WTC11 (cell line): ENCODE measurements at regions not wholly inside any gene's neighbourhood (a gene's known extent, or its start where the extent isn't known, plus 50 kb on each side); places are given as distances from the start of the nearest gene placed in this dataset.

ENCODE experiments used
- ATAC-seq: fragments of 200-7000 bp; cut with Tn5 transposase; 2 replicates; pipeline ENCODE4 v1.10.0; 2021; ENCODE audit warnings: mild to moderate bottlenecking, moderate library complexity
- CTCF ChIA-PET: fragments of 300-600 bp; sonication (Branson Sonifier 250); formaldehyde crosslinking; loops from one replicate; lab custom pipeline; 2021; ENCODE audit warnings: antibody characterized with exemption; lab: Charles Lee
- POLR2A ChIA-PET: fragments of 350-600 bp; sonication (Branson Sonifier 250); formaldehyde crosslinking; loops from one replicate; lab custom pipeline; 2021; ENCODE audit warnings: antibody characterized with exemption; lab: Charles Lee
- DNase-seq: peaks from one replicate; pipeline ENCODE4 v3.0.0; 2021; ENCODE audit warnings: low spot score
- H3K27ac Mint-ChIP-seq: 2 replicates; pipeline ENCODE4 v1.8.0; 2021; ENCODE audit warnings: mixed read lengths
- H3K27me3 Mint-ChIP-seq: 2 replicates; pipeline ENCODE4 v1.8.0; 2021; ENCODE audit warnings: low read depth, mild to moderate bottlenecking, moderate library complexity, mixed read lengths
- H3K36me3 Mint-ChIP-seq: 2 replicates; pipeline ENCODE4 v1.8.0; 2021; ENCODE audit warnings: mixed read lengths
- H3K4me1 Mint-ChIP-seq: 2 replicates; pipeline ENCODE4 v1.8.0; 2022; ENCODE audit warnings: mixed read lengths
- H3K4me3 Mint-ChIP-seq: 2 replicates; pipeline ENCODE4 v1.8.0; 2021; ENCODE audit warnings: mild to moderate bottlenecking, moderate library complexity, mixed read lengths
- H3K9me3 Mint-ChIP-seq: 2 replicates; pipeline ENCODE4 v1.8.0; 2021; ENCODE audit warnings: mixed read lengths
- CREM ChIP-seq: sonication (generic); formaldehyde crosslinking; IDR thresholded peaks from 2 replicates; pipeline ENCODE4 v1.8.1; 2022; ENCODE audit warnings: mild to moderate bottlenecking, missing genetic modification reagents, moderate library complexity
- EMX1 ChIP-seq: fragments of 250-450 bp; sonication (Bioruptor Pico); IDR thresholded peaks from 2 replicates; pipeline ENCODE4 v1.8.0; 2021; ENCODE audit warnings: mild to moderate bottlenecking
- ESRRA ChIP-seq: sonication (generic); formaldehyde crosslinking; IDR thresholded peaks from 2 replicates; pipeline ENCODE4 v1.8.1; 2022; ENCODE audit warnings: mild to moderate bottlenecking, missing genetic modification reagents, borderline replicate concordance
- FOXK1 ChIP-seq: sonication (generic); formaldehyde crosslinking; IDR thresholded peaks from 2 replicates; pipeline ENCODE4 v1.8.0; 2022; ENCODE audit warnings: mild to moderate bottlenecking, moderate library complexity, missing genetic modification reagents
- MYBL2 ChIP-seq: sonication (generic); formaldehyde crosslinking; IDR thresholded peaks from 2 replicates; pipeline ENCODE4 v1.8.1; 2023; ENCODE audit warnings: mild to moderate bottlenecking, moderate library complexity, missing genetic modification reagents
- NFYB ChIP-seq: sonication (generic); formaldehyde crosslinking; conservative IDR thresholded peaks from 2 replicates; pipeline ENCODE4 v1.8.0; 2022; ENCODE audit warnings: low read depth, missing genetic modification reagents
- NR2C2 ChIP-seq: sonication (generic); formaldehyde crosslinking; IDR thresholded peaks from 2 replicates; pipeline ENCODE4 v1.8.0; 2022; ENCODE audit warnings: mild to moderate bottlenecking, missing genetic modification reagents
- NR3C1 ChIP-seq: sonication (generic); formaldehyde crosslinking; conservative IDR thresholded peaks from 2 replicates; pipeline ENCODE4 v1.8.1; 2023; ENCODE audit warnings: low read depth, mild to moderate bottlenecking, missing genetic modification reagents
- RELA ChIP-seq: sonication (generic); formaldehyde crosslinking; IDR thresholded peaks from 2 replicates; pipeline ENCODE4 v1.8.1; 2022; ENCODE audit warnings: missing genetic modification reagents, mild to moderate bottlenecking, borderline replicate concordance
- SMAD3 ChIP-seq: sonication (generic); formaldehyde crosslinking; IDR thresholded peaks from 2 replicates; pipeline ENCODE4 v1.8.0; 2022; ENCODE audit warnings: missing genetic modification reagents, mild to moderate bottlenecking, borderline replicate concordance
- SMAD4 ChIP-seq: sonication (generic); formaldehyde crosslinking; IDR thresholded peaks from 2 replicates; pipeline ENCODE4 v1.8.0; 2022; ENCODE audit warnings: mild to moderate bottlenecking, missing genetic modification reagents
- SOX15 ChIP-seq: fragments of 250-450 bp; sonication (Bioruptor Pico); IDR thresholded peaks from 2 replicates; pipeline ENCODE4 v1.9.0; 2021; ENCODE audit warnings: mild to moderate bottlenecking
- ZNF121 ChIP-seq: sonication (generic); formaldehyde crosslinking; IDR thresholded peaks from 2 replicates; pipeline ENCODE4 v1.8.0; 2023; ENCODE audit warnings: missing genetic modification reagents
- ZNF138 ChIP-seq: sonication (generic); formaldehyde crosslinking; conservative IDR thresholded peaks from 2 replicates; pipeline ENCODE4 v1.8.1; 2022; ENCODE audit warnings: mild to moderate bottlenecking, moderate library complexity, missing genetic modification reagents
- ZNF219 ChIP-seq: sonication (generic); formaldehyde crosslinking; IDR thresholded peaks from 2 replicates; pipeline ENCODE4 v1.8.0; 2023; ENCODE audit warnings: missing genetic modification reagents, mild to moderate bottlenecking, borderline replicate concordance
- TF ChIP-seq, protein P1 (sequence below): sonication (generic); formaldehyde crosslinking; IDR thresholded peaks from 2 replicates; pipeline ENCODE4 v1.8.0; 2022; ENCODE audit warnings: mild to moderate bottlenecking, missing genetic modification reagents
- TF ChIP-seq, protein P2 (sequence below): sonication (generic); formaldehyde crosslinking; IDR thresholded peaks from 2 replicates; pipeline ENCODE4 v1.8.0; 2022; ENCODE audit warnings: missing genetic modification reagents
- TF ChIP-seq, protein P3 (sequence below): sonication (generic); formaldehyde crosslinking; IDR thresholded peaks from 2 replicates; pipeline ENCODE4 v1.8.1; 2023; ENCODE audit warnings: mild to moderate bottlenecking, missing genetic modification reagents
- TF ChIP-seq, protein P4 (sequence below): fragments of 250-450 bp; sonication (Bioruptor Pico); IDR thresholded peaks from 2 replicates; pipeline ENCODE4 v1.9.0; 2021; ENCODE audit warnings: moderate library complexity, mild to moderate bottlenecking, inconsistent platforms, borderline replicate concordance
- TF ChIP-seq, protein P5 (sequence below): sonication (generic); formaldehyde crosslinking; IDR thresholded peaks from 2 replicates; pipeline ENCODE4 v1.8.0; 2022; ENCODE audit warnings: mild to moderate bottlenecking, missing genetic modification reagents
- TF ChIP-seq, protein P6 (sequence below): fragments of 250-450 bp; sonication (Bioruptor Pico); IDR thresholded peaks from 2 replicates; pipeline ENCODE4 v1.8.0; 2021; ENCODE audit warnings: mild to moderate bottlenecking
- TF ChIP-seq, protein P7 (sequence below): fragments of 250-450 bp; sonication (Bioruptor Pico); IDR thresholded peaks from 2 replicates; pipeline ENCODE4 v1.9.0; 2021; ENCODE audit warnings: mild to moderate bottlenecking

DNA sequence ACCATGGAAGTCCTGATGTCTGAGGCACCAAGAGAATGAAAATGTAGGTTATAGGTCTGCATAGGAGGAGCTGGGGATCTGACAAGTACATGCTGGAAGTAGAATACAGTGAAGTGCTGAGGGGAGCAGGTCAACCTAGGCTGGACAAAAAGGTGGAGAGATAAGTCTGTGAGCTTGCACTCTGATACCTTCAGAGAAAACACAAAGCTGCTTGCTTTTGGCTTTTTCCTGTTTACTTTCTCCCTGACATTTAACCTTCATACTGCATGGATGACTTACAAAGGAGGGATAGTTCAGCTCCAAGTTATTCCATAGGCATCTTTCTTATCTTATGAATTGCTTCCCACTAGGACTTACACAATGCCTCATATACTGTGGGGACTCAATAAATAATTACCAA is 256.7 kb upstream of the NREP start:
- ChIA-PET CTCF (no interaction called here), POLR2A (no interaction called here)
- Mint-ChIP-seq H3K27ac (no peak overlapping the region; the same call in 1 of the 2 replicates), H3K27me3 (no peaks in the 10 kb centered on the region), H3K4me1 (no peaks in the 10 kb centered on the region), H3K4me3 (no peak overlapping the region), H3K36me3 (no peaks in the 10 kb centered on the region), H3K9me3 (no peaks in the 10 kb centered on the region)
- ATAC-seq (no peak), DNase-seq (no peak)
- TF ChIP-seq NR2C2 (CRISPR knock-in tag) (no peak), ESRRA (CRISPR knock-in tag) (no peak), EMX1 (CRISPR knock-in tag) (no peak)

DNA sequence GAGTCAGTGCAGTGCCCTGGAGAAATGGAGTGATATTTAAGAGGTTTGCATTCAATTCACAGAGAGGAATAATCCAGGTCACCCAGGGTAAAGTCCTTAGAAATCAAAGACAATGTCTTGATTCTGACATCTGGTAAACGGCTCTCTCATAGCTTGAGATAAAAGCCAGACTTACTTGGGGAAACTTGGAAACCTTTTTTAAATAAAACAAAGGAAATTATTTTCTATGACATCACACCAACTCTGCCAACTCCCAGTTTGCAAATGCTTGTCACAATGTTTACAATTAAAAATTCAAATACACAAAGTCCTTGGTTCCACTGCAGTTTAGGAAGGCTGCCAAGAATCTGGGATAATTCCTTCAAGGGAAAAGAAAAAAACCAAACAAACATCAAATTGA is 255.1 kb upstream of the NREP start:
- no peaks in the 10 kb centered on the region for H3K9me3 Mint-ChIP-seq
- no peaks in the 10 kb centered on the region for H3K36me3 Mint-ChIP-seq
- ATAC-seq = no peak
- no peak overlapping the region for H3K27ac Mint-ChIP-seq
- H3K4me3 Mint-ChIP-seq = no peak overlapping the region
- no peaks in the 10 kb centered on the region for H3K27me3 Mint-ChIP-seq
- H3K4me1 Mint-ChIP-seq = 0 out of 2 replicates have a peak, but pooled peaks cover under 1% of the 10 kb centered on the region
- DNase-seq = no peak
- POLR2A ChIA-PET = no interaction called here
- CTCF ChIA-PET = no interaction called here
- TF ChIP-seq, protein P1, sequence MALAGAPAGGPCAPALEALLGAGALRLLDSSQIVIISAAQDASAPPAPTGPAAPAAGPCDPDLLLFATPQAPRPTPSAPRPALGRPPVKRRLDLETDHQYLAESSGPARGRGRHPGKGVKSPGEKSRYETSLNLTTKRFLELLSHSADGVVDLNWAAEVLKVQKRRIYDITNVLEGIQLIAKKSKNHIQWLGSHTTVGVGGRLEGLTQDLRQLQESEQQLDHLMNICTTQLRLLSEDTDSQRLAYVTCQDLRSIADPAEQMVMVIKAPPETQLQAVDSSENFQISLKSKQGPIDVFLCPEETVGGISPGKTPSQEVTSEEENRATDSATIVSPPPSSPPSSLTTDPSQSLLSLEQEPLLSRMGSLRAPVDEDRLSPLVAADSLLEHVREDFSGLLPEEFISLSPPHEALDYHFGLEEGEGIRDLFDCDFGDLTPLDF (CRISPR knock-in tag) = no peak
- no peak for TF ChIP-seq RELA (CRISPR knock-in tag)
- TF ChIP-seq SOX15 (CRISPR knock-in tag) = no peak
- TF ChIP-seq, protein P2, sequence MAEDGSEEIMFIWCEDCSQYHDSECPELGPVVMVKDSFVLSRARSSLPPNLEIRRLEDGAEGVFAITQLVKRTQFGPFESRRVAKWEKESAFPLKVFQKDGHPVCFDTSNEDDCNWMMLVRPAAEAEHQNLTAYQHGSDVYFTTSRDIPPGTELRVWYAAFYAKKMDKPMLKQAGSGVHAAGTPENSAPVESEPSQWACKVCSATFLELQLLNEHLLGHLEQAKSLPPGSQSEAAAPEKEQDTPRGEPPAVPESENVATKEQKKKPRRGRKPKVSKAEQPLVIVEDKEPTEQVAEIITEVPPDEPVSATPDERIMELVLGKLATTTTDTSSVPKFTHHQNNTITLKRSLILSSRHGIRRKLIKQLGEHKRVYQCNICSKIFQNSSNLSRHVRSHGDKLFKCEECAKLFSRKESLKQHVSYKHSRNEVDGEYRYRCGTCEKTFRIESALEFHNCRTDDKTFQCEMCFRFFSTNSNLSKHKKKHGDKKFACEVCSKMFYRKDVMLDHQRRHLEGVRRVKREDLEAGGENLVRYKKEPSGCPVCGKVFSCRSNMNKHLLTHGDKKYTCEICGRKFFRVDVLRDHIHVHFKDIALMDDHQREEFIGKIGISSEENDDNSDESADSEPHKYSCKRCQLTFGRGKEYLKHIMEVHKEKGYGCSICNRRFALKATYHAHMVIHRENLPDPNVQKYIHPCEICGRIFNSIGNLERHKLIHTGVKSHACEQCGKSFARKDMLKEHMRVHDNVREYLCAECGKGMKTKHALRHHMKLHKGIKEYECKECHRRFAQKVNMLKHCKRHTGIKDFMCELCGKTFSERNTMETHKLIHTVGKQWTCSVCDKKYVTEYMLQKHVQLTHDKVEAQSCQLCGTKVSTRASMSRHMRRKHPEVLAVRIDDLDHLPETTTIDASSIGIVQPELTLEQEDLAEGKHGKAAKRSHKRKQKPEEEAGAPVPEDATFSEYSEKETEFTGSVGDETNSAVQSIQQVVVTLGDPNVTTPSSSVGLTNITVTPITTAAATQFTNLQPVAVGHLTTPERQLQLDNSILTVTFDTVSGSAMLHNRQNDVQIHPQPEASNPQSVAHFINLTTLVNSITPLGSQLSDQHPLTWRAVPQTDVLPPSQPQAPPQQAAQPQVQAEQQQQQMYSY (CRISPR knock-in tag) = no peak
- no peak for TF ChIP-seq NR2C2 (CRISPR knock-in tag)
- no peak for TF ChIP-seq EMX1 (CRISPR knock-in tag)
- no peak for TF ChIP-seq MYBL2 (CRISPR knock-in tag)
- no peak for TF ChIP-seq ZNF121 (CRISPR knock-in tag)
- TF ChIP-seq SMAD3 = no peak
- TF ChIP-seq, protein P3, sequence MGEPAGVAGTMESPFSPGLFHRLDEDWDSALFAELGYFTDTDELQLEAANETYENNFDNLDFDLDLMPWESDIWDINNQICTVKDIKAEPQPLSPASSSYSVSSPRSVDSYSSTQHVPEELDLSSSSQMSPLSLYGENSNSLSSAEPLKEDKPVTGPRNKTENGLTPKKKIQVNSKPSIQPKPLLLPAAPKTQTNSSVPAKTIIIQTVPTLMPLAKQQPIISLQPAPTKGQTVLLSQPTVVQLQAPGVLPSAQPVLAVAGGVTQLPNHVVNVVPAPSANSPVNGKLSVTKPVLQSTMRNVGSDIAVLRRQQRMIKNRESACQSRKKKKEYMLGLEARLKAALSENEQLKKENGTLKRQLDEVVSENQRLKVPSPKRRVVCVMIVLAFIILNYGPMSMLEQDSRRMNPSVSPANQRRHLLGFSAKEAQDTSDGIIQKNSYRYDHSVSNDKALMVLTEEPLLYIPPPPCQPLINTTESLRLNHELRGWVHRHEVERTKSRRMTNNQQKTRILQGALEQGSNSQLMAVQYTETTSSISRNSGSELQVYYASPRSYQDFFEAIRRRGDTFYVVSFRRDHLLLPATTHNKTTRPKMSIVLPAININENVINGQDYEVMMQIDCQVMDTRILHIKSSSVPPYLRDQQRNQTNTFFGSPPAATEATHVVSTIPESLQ (CRISPR knock-in tag) = no peak

DNA sequence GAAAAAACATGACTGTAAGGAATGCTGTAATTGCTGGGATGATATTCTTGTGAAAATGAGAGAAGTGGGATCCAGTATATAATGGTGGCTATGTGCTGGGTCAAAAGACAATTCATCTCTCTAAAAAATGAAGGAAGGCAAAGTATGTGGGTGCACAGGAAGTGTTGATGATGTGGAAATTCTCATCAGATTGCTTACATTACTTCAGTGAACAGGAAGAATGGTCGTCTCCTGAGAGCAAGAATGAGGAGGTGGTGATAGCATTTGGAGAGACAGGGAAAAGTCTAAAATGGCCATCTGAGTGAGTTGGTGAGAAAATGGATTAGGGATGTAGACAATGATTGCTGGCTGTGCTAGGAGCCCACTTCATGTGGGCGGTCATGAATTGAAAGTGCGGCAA is 253.5 kb upstream of the NREP start:
- H3K9me3 Mint-ChIP-seq = no peaks in the 10 kb centered on the region
- H3K4me3 Mint-ChIP-seq = no peak overlapping the region
- ChIA-PET POLR2A (no interaction called here), CTCF (no interaction called here)
- no peaks in the 10 kb centered on the region for H3K27me3 Mint-ChIP-seq
- DNase-seq = no peak
- no peak for ATAC-seq
- H3K36me3 Mint-ChIP-seq = no peaks in the 10 kb centered on the region
- H3K4me1 Mint-ChIP-seq = 0 out of 2 replicates have a peak, but pooled peaks cover 6% of the 10 kb centered on the region
- no peak overlapping the region for H3K27ac Mint-ChIP-seq
- TF ChIP-seq, protein P4, sequence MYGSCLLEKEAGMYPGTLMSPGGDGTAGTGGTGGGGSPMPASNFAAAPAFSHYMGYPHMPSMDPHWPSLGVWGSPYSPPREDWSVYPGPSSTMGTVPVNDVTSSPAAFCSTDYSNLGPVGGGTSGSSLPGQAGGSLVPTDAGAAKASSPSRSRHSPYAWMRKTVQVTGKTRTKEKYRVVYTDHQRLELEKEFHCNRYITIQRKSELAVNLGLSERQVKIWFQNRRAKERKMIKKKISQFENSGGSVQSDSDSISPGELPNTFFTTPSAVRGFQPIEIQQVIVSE = no peak
- TF ChIP-seq NR3C1 (CRISPR knock-in tag) (no peak), CREM (CRISPR knock-in tag) (no peak), FOXK1 (CRISPR knock-in tag) (no peak), SMAD4 (CRISPR knock-in tag) (no peak), ZNF219 (no peak), ZNF138 (CRISPR knock-in tag) (no peak), NFYB (CRISPR knock-in tag) (no peak)
- TF ChIP-seq, protein P5, sequence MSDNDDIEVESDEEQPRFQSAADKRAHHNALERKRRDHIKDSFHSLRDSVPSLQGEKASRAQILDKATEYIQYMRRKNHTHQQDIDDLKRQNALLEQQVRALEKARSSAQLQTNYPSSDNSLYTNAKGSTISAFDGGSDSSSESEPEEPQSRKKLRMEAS (CRISPR knock-in tag) = no peak
- TF ChIP-seq, protein P6, sequence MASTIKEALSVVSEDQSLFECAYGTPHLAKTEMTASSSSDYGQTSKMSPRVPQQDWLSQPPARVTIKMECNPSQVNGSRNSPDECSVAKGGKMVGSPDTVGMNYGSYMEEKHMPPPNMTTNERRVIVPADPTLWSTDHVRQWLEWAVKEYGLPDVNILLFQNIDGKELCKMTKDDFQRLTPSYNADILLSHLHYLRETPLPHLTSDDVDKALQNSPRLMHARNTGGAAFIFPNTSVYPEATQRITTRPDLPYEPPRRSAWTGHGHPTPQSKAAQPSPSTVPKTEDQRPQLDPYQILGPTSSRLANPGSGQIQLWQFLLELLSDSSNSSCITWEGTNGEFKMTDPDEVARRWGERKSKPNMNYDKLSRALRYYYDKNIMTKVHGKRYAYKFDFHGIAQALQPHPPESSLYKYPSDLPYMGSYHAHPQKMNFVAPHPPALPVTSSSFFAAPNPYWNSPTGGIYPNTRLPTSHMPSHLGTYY (CRISPR knock-in tag) = no peak
- TF ChIP-seq, protein P7, sequence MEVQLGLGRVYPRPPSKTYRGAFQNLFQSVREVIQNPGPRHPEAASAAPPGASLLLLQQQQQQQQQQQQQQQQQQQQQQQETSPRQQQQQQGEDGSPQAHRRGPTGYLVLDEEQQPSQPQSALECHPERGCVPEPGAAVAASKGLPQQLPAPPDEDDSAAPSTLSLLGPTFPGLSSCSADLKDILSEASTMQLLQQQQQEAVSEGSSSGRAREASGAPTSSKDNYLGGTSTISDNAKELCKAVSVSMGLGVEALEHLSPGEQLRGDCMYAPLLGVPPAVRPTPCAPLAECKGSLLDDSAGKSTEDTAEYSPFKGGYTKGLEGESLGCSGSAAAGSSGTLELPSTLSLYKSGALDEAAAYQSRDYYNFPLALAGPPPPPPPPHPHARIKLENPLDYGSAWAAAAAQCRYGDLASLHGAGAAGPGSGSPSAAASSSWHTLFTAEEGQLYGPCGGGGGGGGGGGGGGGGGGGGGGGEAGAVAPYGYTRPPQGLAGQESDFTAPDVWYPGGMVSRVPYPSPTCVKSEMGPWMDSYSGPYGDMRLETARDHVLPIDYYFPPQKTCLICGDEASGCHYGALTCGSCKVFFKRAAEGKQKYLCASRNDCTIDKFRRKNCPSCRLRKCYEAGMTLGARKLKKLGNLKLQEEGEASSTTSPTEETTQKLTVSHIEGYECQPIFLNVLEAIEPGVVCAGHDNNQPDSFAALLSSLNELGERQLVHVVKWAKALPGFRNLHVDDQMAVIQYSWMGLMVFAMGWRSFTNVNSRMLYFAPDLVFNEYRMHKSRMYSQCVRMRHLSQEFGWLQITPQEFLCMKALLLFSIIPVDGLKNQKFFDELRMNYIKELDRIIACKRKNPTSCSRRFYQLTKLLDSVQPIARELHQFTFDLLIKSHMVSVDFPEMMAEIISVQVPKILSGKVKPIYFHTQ = no peak
